ENCODE measurements at regions not wholly inside any gene's neighbourhood (a gene's known extent, or its start where the extent isn't known, plus 50 kb on each side); places are given as distances from the start of the nearest gene placed in this dataset.

GRCh38 chr7:38070718-38071117 lies 107.3 kb upstream of the STARD3NL start:
- no peak for DNase-seq (ENCODE audit: low spot score)

- DNase-seq (ENCODE audit: low spot score) = no peak
These were observed 91.2 kb upstream of the STARD3NL start for GRCh38 chr7:38086857-38087256.

- no peak for DNase-seq (ENCODE audit: low spot score)
These were observed 75.5 kb upstream of the STARD3NL start for GRCh38 chr7:38102507-38102906.

- DNase-seq (ENCODE audit: low spot score) = peak; percentile 59
These were observed 72.1 kb upstream of the STARD3NL start for GRCh38 chr7:38105874-38106483.

- DNase-seq (ENCODE audit: low spot score) = peak; percentile 74
These were observed 70.6 kb upstream of the STARD3NL start for GRCh38 chr7:38107486-38107893.

GRCh38 chr7:38112075-38112474 lies 66.0 kb upstream of the STARD3NL start:
- no peak for DNase-seq (ENCODE audit: low spot score)

- no peak for DNase-seq (ENCODE audit: low spot score)
These were observed 58.0 kb upstream of the STARD3NL start for GRCh38 chr7:38120076-38120475.

- no peak for DNase-seq (ENCODE audit: low spot score)
These were observed 55.5 kb upstream of the STARD3NL start for GRCh38 chr7:38122501-38122900.

- no peak for DNase-seq (ENCODE audit: low spot score)
These were observed 54.6 kb upstream of the STARD3NL start for GRCh38 chr7:38123494-38123893.

GRCh38 chr7:38127216-38128207 lies 50.5 kb upstream of the STARD3NL start:
- DNase-seq (ENCODE audit: low spot score) = no peak
